NCI-H748 (cell line): ENCODE measurements at regions not wholly inside any gene's neighbourhood (a gene's known extent, or its start where the extent isn't known, plus 50 kb on each side); places are given as distances from the start of the nearest gene placed in this dataset.
"Not testable (repeated sequence)": the region's sequence is repeated elsewhere in the genome, so short reads cannot be mapped to it uniquely, and the experiment has no call there.

Experiments used
- DNase-seq: peaks from one replicate; lab custom pipeline; 2025; ENCODE audit not compliant: unreplicated experiment; lab: John Stamatoyannopoulos, UW

DNA sequence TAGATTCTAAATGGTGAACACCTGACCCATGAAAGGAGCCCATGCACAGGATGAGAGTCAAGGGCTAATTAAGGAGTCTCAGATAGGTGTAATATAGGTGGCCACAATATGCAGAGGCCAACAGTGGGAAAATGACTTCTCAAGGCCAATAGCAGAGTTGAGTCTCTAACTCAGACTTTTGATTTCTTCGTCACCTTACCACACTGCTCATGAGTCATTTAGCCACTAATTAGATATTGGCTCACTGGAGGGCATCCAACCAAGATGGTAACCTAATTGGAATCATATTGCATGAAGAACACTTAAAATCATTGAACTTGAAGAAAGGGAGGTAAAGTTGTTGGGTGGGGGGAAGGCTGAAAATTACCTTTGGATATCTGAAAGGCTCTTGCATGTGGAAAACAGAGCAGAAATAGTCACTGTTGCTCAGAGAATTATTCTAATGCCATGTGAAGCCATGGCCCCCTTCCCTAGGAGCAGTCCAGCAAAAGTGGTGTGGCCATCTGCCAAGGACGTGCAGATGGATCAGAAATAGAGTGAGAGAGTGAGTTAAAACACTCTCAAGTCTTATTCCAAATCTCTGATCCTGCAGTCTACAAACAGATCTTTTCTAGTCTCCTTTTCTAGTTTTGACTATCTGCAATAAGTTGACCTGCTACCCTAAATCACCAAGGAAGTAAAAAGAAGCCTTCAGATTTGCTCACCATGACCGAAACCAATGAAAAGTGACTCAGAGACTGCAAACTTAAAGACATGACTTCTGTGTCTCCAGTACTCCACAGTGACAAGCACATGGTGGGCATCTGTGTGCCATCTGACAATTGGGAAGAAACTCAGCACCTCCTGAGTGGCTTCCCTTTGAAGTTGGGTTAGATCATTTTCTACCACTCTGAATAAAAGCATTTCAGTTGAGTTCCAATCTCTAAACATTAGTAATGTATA, 93.9 kb upstream of the C1QTNF7 start:
- DNase-seq, result no peak

DNA sequence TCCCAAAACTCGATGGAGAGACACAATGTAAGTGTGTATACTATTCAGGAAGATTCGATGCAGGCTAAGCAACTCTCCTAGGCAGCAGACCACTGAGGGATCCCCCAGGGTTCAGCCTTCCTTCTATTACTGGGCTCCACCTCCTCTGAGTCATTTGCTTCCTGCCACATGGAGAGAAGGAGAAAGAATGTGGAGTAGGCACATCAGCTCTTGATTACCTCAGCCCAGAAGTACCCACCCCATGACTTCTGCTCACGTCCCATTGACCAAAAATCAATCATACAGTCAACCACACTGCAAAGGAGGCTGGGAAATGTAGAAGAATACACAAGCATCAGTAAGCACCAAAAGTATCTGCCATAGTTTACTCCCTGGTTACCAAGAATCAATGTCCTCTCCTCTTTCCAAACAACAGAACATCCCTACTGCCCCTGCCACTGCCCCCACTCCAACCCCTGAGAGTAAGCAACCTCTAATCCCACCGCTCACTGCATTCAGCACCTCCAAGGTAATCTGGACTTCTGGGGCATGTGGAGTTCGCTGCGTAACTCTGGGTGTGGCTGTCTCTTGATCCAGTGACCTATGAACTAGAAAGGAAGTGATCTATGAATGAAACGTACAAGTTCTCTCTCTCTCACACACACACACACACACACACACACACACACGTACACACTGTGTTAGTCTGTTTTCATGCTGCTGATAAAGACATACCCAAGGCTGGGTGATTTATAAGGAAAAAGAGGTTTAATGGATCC, 91.2 kb upstream of the C1QTNF7 start:
- DNase-seq, result no peak

DNA sequence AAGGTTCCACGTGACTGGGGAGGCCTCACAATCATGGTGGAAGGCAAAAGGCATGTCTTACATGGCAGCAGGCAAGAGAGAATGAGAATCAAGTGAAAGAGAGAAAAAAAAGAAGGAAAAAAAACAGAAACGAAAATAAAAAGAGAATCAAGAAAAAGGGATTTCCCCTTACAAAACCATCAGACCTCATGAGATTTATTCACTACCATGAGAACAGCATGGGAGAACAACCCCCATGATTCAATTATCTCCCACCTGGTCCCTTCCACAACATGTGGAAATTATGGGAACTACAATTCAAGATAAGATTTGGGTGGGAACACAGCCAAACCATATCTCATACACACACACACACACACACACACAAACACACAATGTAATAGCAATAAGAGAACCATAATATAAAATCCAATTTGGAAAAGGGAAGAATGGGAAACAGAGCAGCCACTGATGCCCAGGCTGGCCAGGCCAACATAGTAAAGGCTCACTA, 90.6 kb upstream of the C1QTNF7 start:
- not testable (repeated sequence) for DNase-seq

DNA sequence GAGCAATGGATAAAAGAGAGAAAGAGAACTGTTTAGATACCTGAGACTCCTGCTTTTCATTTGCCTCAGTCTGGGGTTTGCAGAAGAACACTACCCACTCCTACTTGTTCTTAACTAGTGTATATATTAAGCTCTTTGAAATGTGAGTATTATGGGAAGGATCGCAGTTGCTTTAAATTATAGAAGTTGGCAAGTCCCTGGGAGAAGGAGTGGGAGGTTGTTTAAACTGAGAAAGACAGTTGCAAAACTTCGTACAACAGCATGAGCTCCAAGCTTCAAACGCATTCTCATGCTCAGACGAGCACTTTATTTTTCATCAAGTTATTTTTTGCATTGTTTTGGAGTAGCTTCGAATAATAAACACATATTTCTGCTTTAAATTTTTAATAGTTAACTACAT, 88.1 kb upstream of the C1QTNF7 start:
- no peak for DNase-seq

DNA sequence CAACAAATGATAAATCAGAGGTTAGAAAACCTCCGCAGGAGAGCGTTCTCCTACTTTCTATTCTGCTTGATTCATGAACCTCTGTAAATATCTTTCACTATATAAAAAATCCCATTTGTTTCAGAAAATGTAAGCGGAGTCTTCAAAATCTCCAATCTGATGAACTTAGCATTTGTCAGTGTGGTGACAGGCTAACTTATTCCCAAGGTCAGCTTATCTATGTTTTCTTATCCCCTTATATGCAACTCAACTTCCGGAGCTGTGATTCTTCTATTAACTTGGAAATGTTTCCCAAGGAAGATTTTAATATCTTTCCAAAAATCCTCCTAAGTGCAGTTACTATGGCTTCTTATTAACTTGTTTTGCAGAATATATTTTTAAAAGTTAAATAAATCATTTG, 87.5 kb upstream of the C1QTNF7 start:
- no peak for DNase-seq

DNA sequence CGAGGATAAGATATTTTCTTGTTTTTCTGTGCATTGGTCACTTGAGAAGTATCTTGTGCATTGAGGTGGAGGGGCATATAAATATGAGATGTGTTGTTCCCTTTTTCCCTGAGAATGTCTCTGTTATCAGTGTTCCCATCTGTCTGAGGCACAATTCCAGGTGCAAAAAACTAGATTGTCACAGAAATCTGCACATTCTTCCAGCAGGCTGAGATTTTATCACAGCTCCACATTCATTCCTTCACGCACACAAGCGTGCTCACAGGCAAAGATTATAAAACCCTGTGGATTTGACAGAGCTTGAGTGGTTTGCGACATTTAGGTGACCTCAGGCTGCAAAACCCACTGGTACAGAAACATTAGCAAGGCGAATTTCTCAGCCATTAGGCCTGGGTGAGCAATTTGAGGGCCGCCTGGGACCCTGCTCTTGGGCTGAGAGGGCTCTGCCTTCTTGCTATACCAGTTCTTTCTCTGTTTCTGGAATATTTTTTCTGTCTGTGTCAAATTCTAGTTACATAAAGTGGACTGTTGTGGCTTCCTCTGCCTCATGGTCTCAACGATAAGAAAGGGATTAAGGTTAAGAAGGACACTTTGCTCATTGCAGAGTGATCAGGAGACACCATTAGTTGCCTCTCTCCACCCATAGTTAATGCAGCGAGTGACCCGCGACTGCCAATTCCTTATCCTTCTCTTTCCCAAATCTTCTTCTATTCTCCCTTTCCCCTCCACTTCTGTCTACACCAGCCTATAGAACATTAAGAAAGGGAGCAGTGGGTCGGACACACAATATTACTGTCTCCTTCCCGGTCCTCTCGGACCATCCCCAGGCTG, 86.7 kb upstream of the C1QTNF7 start:
- no peak for DNase-seq

DNA sequence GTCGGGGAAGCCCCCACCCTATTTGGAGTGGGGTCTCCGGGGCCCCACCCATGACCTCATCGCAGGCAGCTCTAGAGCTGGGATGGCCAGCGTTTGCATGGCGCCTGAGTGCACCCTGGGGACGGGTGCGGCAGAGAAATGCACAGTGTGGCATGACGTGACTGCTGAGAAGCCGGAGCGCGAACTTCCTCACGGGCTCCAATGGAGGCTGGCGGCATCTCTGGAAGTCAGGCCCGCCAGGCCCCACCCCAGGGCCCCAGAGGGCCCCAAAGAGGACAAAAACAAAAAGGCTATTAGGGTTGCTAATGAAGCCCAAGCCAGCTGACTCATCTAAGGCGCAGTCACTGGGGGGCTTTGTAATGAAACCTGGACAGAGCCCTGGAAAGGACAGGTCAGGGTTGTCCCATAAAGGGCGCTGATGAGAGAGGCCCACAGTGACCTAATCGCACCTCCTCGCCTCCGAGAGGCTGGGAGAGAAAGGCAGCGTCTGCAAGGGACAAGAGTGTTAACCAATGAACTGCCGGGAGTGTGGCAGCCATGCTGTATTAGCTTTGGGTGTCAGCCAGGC, 86.0 kb upstream of the C1QTNF7 start:
- no peak for DNase-seq

DNA sequence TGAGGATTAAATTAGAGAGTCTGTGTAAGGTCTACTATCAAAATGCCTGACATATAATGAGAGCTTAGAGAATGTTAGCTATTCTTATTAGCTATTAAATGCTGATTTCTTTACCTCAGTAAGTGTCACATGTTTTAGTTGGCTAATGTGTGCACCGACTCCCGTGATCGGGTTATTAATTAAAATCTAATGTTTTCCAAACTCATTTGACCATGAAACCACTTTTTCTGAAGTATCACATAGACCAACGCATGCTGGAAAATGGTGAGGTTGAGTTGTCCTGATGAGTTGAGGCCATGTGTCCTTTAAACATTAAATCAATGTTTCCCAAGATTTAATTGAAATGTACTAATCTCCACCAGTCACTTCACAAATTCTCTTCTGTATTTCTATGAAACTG, 84.8 kb upstream of the C1QTNF7 start:
- no peak for DNase-seq

DNA sequence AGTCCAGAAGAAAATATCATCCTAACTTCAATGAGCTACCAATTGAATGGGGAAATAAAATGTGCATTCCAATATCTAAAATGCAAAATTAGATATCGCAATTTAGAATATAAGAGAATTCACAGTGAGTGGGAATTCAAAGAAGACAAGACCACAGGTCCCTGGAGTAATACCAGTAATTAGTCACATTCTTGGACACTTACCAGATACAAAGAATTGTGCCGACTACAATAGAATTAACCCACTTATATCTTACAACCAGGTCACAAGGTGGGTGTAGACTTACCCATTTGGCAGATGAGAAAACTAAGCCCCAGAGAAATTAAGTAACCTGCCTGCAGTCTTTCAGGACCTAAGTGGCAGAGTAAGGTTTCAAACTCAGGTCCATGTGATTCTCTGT, 84.3 kb upstream of the C1QTNF7 start:
- no peak for DNase-seq

DNA sequence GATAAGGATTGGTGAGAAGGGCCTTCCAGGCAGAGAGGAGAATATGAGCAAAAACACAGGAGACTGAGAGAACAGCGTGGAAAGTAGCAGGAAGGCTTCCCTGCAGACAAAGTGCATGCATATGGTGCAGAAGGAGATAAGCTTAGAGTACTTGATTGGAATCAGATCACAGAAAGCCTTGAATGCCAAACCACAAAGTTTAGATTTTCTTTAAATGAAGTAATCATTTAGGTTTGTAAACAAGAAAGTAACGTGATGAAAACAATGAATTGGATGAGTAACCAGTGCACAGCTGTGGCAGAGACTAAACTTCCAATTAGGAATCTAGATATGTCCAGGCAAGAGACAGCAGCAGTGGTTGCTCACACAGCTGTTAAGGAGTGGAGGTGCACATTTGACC, 83.8 kb upstream of the C1QTNF7 start:
- no peak for DNase-seq

DNA sequence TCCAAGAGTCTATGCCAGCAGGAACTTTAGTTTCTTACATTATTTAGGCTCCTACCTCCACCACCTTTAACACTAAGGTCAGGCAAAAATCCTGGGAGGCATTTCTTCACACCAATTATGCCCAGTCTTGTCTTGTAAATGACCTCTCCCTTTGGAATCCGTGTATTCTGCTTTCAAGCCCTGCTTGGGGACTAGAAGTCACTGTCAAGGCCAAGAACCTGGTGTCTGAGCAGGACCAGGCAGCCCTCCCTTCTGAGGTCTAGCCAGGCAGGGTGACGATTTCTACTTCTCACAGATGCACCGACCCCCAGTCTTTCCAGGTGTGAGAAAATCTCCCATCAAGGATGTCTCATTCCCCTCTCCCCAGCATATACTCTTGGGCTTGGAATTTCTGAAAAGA, 82.7 kb upstream of the C1QTNF7 start:
- DNase-seq, result no peak

DNA sequence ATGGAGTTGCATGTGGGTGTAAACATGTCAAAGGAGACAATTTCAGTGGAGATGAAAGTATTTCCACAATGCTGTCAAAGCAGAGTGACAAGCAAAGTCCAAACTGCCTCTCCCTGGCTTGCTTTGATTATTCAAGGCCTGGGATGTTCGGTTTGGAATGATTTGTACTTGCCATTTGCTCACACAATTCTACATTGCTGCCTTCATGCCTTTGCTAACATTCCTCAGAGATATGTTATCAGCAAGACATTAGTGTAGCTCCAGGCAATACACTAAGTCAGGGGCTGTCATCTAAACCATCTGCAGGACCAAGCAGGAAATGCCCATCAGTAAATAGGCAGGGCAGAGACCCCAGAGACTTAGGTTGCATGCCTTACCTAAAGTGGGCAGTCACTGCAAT, 79.6 kb upstream of the C1QTNF7 start:
- no peak for DNase-seq

DNA sequence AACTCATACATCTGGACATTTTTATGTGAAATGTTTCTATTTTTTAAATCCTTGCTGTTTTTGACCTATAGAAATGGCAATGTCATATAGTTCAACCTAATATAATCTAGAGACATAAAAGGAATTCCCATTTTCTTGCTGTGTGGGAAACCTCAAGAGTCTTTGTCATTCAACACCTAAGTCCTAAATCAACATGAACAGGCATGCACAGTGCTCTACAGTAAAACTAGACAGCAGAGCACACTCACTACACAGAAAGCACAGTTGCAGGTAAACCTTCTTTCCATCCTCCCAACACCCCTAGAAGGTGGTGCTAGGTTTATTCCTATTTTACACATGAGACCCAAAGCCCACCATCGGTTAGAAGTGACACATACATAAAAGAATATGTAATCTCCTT, 79.1 kb upstream of the C1QTNF7 start:
- no peak for DNase-seq

DNA sequence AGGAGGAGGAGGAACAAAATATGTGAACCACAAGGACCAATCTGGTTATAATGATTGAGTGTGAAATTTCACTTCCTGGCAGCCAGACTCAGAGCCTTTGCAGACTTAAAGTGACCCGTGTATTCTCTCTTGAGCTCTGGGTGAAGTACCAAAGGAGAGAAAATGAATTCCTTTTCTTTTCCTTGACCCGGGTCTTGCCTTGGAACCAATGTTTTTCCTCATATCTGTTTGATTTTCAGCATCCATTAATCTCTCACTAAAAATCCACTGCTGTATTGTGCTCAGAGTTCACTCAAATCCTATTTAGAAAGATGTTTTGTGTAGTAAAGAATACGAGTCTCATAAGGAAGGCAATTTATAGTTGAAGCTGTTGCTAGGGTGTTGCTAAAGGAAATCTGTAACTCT, 78.3 kb upstream of the C1QTNF7 start:
- no peak for DNase-seq

DNA sequence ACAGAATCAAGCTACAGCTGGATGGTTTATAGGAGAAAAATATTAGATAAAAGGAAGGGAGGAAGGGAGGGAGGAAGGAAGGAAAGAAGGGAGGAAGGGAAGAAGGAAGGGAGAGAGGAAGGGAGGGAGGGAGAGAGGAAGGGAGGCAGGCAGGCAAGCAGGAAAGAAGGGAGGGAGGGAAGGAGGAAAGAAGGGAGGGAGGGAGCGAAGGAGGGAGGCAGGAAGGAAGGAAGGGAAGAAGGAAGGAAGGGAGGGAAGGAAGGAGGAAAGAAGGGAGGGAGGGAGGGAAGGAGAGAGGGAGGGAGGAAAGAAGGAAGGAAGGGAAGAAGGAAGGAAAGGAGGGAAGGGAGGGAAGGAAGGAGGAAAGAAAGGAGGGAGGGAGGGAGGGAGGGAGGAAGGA, 77.9 kb upstream of the C1QTNF7 start:
- no peak for DNase-seq

DNA sequence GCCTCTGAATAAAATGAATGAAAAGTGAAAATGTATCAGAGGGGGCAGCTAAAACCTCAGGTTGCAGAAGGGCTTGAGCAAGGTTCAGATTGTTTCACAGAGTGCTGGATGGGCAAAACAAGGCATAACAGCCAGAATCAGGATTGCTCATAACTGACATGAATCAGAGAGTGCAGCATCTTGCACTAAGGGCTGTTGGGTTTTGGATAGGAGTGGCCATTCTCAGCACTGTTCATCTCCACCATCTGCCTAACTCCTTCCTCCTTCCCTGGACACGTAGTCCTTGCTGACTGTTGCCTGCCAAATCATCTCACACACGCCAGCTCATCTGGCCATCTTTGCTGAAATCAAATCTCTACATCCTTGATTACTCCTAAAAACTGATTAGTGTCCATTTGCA, 75.3 kb upstream of the C1QTNF7 start:
- DNase-seq, result no peak

DNA sequence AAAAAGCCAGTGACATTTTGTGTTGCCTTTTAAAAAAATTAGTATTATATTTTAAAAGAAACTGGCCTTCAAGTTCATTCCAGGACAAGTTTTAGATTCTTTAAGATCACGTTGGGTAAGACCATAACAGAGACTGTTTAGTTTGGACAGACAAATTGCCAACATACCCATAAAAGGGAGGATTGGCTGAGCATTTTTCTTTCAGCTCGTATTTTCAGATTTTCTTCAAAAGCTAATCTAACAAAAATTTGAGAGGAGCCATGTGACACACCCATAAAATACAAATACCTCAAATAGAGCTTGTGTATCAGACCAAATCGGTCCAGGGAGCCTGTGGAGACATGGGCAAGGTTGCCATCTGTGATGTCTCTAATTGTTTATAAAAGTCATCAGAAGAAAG, 74.6 kb upstream of the C1QTNF7 start:
- no peak for DNase-seq

DNA sequence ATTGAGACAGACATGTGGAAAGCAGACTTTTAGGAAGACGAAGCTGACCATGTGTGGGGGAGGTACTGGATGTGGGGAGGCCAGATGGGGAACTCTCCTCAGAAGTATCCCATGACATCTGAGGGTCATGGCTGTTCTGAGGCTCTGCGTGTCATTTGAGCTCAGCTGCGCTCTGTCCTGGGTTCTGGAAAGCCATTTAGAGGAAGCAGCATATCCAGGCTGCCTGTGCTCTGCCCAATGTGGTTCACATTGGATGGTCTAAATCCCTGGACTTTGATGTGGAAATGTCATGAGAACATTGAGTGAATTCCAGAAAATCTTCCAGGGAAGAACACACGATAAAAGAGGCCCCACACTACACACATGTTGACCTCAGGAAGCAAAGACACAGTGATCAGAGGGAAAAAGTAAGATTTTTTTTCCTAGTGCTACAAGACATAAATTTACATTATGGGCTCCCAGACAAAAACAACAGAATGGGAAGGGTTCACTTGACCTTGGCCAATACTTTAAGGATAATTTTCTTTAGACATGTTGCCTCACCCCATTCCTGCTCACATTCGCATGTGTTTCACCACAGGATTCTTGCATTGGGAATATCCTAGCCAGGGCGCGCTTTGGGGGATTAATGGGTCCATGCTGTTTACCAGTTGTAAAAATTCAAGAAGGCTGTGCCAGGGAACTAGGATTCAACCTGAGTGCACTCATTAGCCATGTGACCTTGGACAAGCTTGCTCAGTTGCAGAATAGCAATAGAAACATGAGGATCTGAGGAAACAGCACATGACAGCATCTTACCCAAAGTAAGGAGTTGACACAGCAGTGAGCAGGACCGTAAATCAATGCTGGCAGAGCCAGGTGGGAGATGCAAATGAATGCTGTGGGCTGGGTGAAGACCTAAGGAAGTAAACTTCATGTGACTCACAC, 73.2 kb upstream of the C1QTNF7 start:
- no peak for DNase-seq

DNA sequence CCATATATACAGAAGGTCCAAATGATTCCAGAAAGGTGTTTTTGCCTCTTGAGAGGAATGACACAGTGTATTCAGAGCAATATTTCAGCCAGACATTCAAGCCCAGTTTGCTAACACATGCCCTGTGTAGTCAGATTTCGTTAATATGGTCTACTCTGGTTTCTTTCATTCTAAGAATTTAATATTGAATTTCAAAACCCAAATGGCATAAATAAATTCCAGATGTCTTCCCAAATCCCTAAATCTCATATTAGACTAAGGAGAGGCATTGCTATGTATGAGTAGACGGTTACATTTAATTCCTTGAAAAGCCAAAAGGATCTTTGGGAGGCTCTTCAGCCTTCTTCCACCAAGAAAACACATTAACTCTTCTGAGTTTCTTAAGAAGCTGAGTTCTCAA, 66.3 kb upstream of the C1QTNF7 start:
- DNase-seq, result no peak

DNA sequence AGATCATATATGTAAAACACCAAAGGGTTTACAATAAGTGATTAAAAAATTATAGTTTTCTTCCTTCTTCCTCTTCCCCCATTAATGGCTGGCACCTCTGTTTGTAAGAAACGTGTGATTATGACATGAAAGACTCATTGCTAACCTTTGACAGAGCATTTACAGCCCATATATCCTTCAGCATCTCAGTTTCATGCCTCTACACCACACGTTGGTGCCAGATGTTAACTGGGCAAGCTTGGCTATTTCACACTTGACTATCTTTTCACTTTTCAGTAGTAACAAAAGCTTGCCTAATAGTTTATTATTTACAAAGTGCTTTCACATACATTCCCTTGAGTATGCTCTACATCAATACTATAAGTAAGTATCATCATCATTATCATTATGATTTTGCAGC, 65.3 kb upstream of the C1QTNF7 start:
- no peak for DNase-seq
